HEK293 (cell line): ENCODE measurements at regions not wholly inside any gene's neighbourhood (a gene's known extent, or its start where the extent isn't known, plus 50 kb on each side); places are given as distances from the start of the nearest gene placed in this dataset.

Experiments used
- CTCF ChIA-PET: fragments of 350-600 bp; formaldehyde crosslinking; extraction: SDS; loops from one replicate; lab custom pipeline; 2021; ENCODE audit warnings: antibody characterized with exemption; lab: Yijun Ruan, JAX
- POLR2A ChIA-PET: fragments of 300-600 bp; formaldehyde crosslinking; extraction: SDS; loops from one replicate; lab custom pipeline; 2020; ENCODE audit warnings: antibody characterized with exemption, inconsistent platforms; lab: Yijun Ruan, JAX
- H3K27ac ChIP-seq: fragments of 200-500 bp; sonication (Bioruptor generic); 2 replicates; pipeline ENCODE4 v1.5.1; 2014; ENCODE audit warnings: low read depth, low read length, control low read depth, inconsistent platforms; ENCODE audit errors: extremely low read depth
- H3K36me3 ChIP-seq, 2 experiments: fragments of 200-500 bp in 1 of 2; sonication (Bioruptor generic) in 1 of 2; 1 replicate in 1 of 2; 2 replicates in 1 of 2; pipeline ENCODE4 v1.5.1; 2014 to 2017; ENCODE audit warnings: inconsistent platforms in 2 of 2, low read length in 2 of 2; ENCODE audit not compliant: control insufficient read depth in 2 of 2, insufficient read depth in 1 of 2
- H3K4me1 ChIP-seq: fragments of 200-500 bp; sonication (Bioruptor generic); 2 replicates; pipeline ENCODE4 v1.5.1; 2014; ENCODE audit warnings: mild to moderate bottlenecking, low read length, inconsistent platforms; ENCODE audit not compliant: control insufficient read depth, insufficient read depth
- H3K4me3 ChIP-seq: 2 replicates; pipeline ENCODE4 v1.5.1; 2011; ENCODE audit warnings: low read depth, mild to moderate bottlenecking, control low read depth, low read length, moderate library complexity
- H3K9me3 ChIP-seq: fragments of 200-500 bp; sonication (Bioruptor generic); 2 replicates; pipeline ENCODE4 v1.5.1; 2014; ENCODE audit warnings: low read depth, low read length, inconsistent platforms; ENCODE audit not compliant: control insufficient read depth, insufficient read depth
- AEBP2 ChIP-seq: fragments of 450-650 bp; formaldehyde crosslinking; IDR thresholded peaks from 2 replicates; pipeline ENCODE4 v1.5.1; 2016; ENCODE audit warnings: missing biosample characterization, missing genetic modification characterization, borderline replicate concordance
- INSM2 ChIP-seq: fragments of 450-650 bp; formaldehyde crosslinking; IDR thresholded peaks from 2 replicates; pipeline ENCODE4 v1.5.1; 2016; ENCODE audit warnings: missing biosample characterization, missing genetic modification characterization
- KLF1 ChIP-seq: fragments of 450-650 bp; formaldehyde crosslinking; IDR thresholded peaks from 2 replicates; pipeline ENCODE4 v1.5.1; 2016; ENCODE audit warnings: missing biosample characterization, missing genetic modification characterization
- PRDM4 ChIP-seq: fragments of 450-650 bp; formaldehyde crosslinking; IDR thresholded peaks from 2 replicates; pipeline ENCODE4 v1.5.1; 2017; ENCODE audit warnings: missing biosample characterization, missing genetic modification characterization
- PRDM6 ChIP-seq: fragments of 450-650 bp; formaldehyde crosslinking; IDR thresholded peaks from 2 replicates; pipeline ENCODE4 v1.5.1; 2017; ENCODE audit warnings: missing biosample characterization, missing genetic modification characterization
- SP7 ChIP-seq: fragments of 450-650 bp; formaldehyde crosslinking; IDR thresholded peaks from 2 replicates; pipeline ENCODE4 v1.5.1; 2016; ENCODE audit warnings: missing biosample characterization, missing genetic modification characterization
- ZFP3 ChIP-seq: fragments of 450-650 bp; formaldehyde crosslinking; IDR thresholded peaks from 2 replicates; pipeline ENCODE4 v1.5.1; 2016; ENCODE audit warnings: low read depth, missing biosample characterization, missing genetic modification characterization
- ZNF133 ChIP-seq: fragments of 450-650 bp; formaldehyde crosslinking; IDR thresholded peaks from 2 replicates; pipeline ENCODE4 v1.5.1; 2016; ENCODE audit warnings: missing biosample characterization, missing genetic modification characterization
- ZNF214 ChIP-seq: fragments of 450-650 bp; formaldehyde crosslinking; IDR thresholded peaks from 2 replicates; pipeline ENCODE4 v1.5.1; 2017; ENCODE audit warnings: missing biosample characterization, mild to moderate bottlenecking, missing genetic modification characterization, borderline replicate concordance
- ZNF311 ChIP-seq: fragments of 450-650 bp; formaldehyde crosslinking; IDR thresholded peaks from 2 replicates; pipeline ENCODE4 v1.5.1; 2017; ENCODE audit warnings: missing biosample characterization, missing genetic modification characterization, borderline replicate concordance
- ZNF510 ChIP-seq: fragments of 450-650 bp; formaldehyde crosslinking; IDR thresholded peaks from 2 replicates; pipeline ENCODE4 v1.5.1; 2018; ENCODE audit warnings: mild to moderate bottlenecking, missing genetic modification characterization, missing biosample characterization; ENCODE audit not compliant: insufficient replicate concordance
- ZNF549 ChIP-seq: fragments of 450-650 bp; IDR thresholded peaks from 2 replicates; pipeline ENCODE4 v1.5.1; 2018; ENCODE audit warnings: missing biosample characterization, missing genetic modification characterization, mild to moderate bottlenecking, inconsistent platforms, moderate library complexity
- ZNF560 ChIP-seq: fragments of 450-650 bp; formaldehyde crosslinking; IDR thresholded peaks from 2 replicates; pipeline ENCODE4 v1.5.1; 2017; ENCODE audit warnings: missing biosample characterization, missing genetic modification characterization, borderline replicate concordance
- ZNF561 ChIP-seq: fragments of 450-650 bp; IDR thresholded peaks from 2 replicates; pipeline ENCODE4 v1.5.1; 2018; ENCODE audit warnings: missing biosample characterization, missing genetic modification characterization, borderline replicate concordance
- ZNF704 ChIP-seq: fragments of 450-650 bp; formaldehyde crosslinking; IDR thresholded peaks from 2 replicates; pipeline ENCODE4 v1.5.1; 2016; ENCODE audit warnings: missing biosample characterization, missing genetic modification characterization
- ZNF843 ChIP-seq: fragments of 450-650 bp; formaldehyde crosslinking; IDR thresholded peaks from 2 replicates; pipeline ENCODE4 v1.5.1; 2016; ENCODE audit warnings: missing biosample characterization, missing genetic modification characterization
- ZXDB ChIP-seq: fragments of 450-650 bp; formaldehyde crosslinking; IDR thresholded peaks from 2 replicates; pipeline ENCODE4 v1.5.1; 2016; ENCODE audit warnings: missing biosample characterization, missing genetic modification characterization

GRCh38 chr1:218686258-218686657 lies 341.1 kb downstream of the TGFB2 start (continued):
- TF ChIP-seq PRDM6 (tag by site-specific recombination) (peak; percentile 88), ZNF843 (peak; percentile 67), INSM2 (tag by site-specific recombination) (peak; percentile 56; the same call in 1 of the 2 replicates), ZNF510 (tag by site-specific recombination) (no peak), SP7 (tag by site-specific recombination) (0 out of 2 replicates have a peak, but pooled peaks have one; percentile 16), ZXDB (tag by site-specific recombination) (0 out of 2 replicates have a peak, but pooled peaks have one; percentile 34)
- TF ChIP-seq, all 188 proteins: peak for 17

GRCh38 chr1:218686761-218687160 lies 341.6 kb downstream of the TGFB2 start:
- ChIA-PET CTCF (interaction anchor here (0.6 kb wide), 1 partner anchor 354 kb away, joined by 3 read pairs; no protein-coding TSS in a partner anchor), POLR2A (no interaction called here)
- Histone ChIP-seq H3K4me1 (peaks cover 3% of the 10 kb centered on the region; the same call in 1 of the 2 replicates), H3K27ac (no peak overlapping the region), H3K4me3 (no peak overlapping the region), H3K36me3 (no peaks in the 10 kb centered on the region), H3K9me3 (no peaks in the 10 kb centered on the region)
- TF ChIP-seq ZNF561 (tag by site-specific recombination) (no peak), AEBP2 (no peak), PRDM4 (tag by site-specific recombination) (no peak), KLF1 (tag by site-specific recombination) (no peak), ZFP3 (tag by site-specific recombination) (no peak), ZNF560 (no peak), ZNF133 (tag by site-specific recombination) (no peak), ZNF214 (tag by site-specific recombination) (no peak), ZNF311 (tag by site-specific recombination) (no peak), ZNF549 (no peak), ZNF704 (tag by site-specific recombination) (no peak)
